GM23338 (cell line): ENCODE measurements at regions not wholly inside any gene's neighbourhood (a gene's known extent, or its start where the extent isn't known, plus 50 kb on each side); places are given as distances from the start of the nearest gene placed in this dataset.

Experiments used
- ATAC-seq: fragments of 200-7000 bp; cut with Tn5 transposase; 3 replicates; pipeline ENCODE4 v1.9.1; 2020
- DNase-seq: peaks from one replicate; pipeline ENCODE4 v3.0.0-alpha.2; 2015; ENCODE audit warnings: low spot score
- H2AFZ ChIP-seq: fragments of 200-600 bp; sonication (generic); 2 replicates; pipeline ENCODE4 v1.8.0; 2016; ENCODE audit warnings: antibody characterized with exemption, mild to moderate bottlenecking, moderate library complexity
- H3F3A ChIP-seq: fragments of 200-600 bp; sonication (generic); replicated peaks from 2 replicates; pipeline ENCODE4 v1.8.0; 2017; ENCODE audit warnings: antibody characterized with exemption, mixed run types, low read depth
- H3K27ac ChIP-seq: fragments of 200-600 bp; sonication (generic); 2 replicates; pipeline ENCODE4 v1.6.1; 2016; ENCODE audit warnings: low read depth
- H3K27me3 ChIP-seq: fragments of 200-600 bp; sonication (generic); 2 replicates; pipeline ENCODE4 v1.8.0; 2016; ENCODE audit warnings: mild to moderate bottlenecking, mixed run types, moderate library complexity; ENCODE audit not compliant: insufficient read depth
- H3K36me3 ChIP-seq: fragments of 200-600 bp; sonication (generic); 2 replicates; pipeline ENCODE4 v1.8.0; 2016; ENCODE audit warnings: mild to moderate bottlenecking; ENCODE audit not compliant: insufficient read depth
- H3K4me1 ChIP-seq: fragments of 200-600 bp; sonication (generic); 2 replicates; pipeline ENCODE4 v1.8.0; 2016; ENCODE audit warnings: mild to moderate bottlenecking, moderate library complexity; ENCODE audit not compliant: insufficient read depth
- H3K4me2 ChIP-seq: fragments of 200-600 bp; sonication (generic); 2 replicates; pipeline ENCODE4 v1.7.1; 2017; ENCODE audit warnings: mixed run types
- H3K4me3 ChIP-seq: fragments of 200-600 bp; sonication (generic); 2 replicates; pipeline ENCODE4 v1.6.1; 2016; ENCODE audit warnings: mixed run types
- H3K79me2 ChIP-seq: fragments of 200-600 bp; sonication (generic); replicated peaks from 2 replicates; pipeline ENCODE4 v1.8.0; 2017; ENCODE audit warnings: mild to moderate bottlenecking; ENCODE audit not compliant: insufficient read depth
- H3K9me2 ChIP-seq: fragments of 200-600 bp; sonication (generic); 2 replicates; pipeline ENCODE4 v1.8.0; 2017; ENCODE audit not compliant: insufficient read depth
- H4K20me1 ChIP-seq: fragments of 200-600 bp; sonication (generic); replicated peaks from 2 replicates; pipeline ENCODE4 v1.8.0; 2017; ENCODE audit warnings: mild to moderate bottlenecking; ENCODE audit not compliant: insufficient read depth
- H3K27ac Mint-ChIP-seq: 2 replicates; pipeline ENCODE4 v1.8.0; 2020; ENCODE audit warnings: inconsistent platforms, mild to moderate bottlenecking, moderate library complexity, mixed read lengths
- H3K27me3 Mint-ChIP-seq: 3 replicates; pipeline ENCODE4 v1.8.0; 2022; ENCODE audit warnings: low read depth, mild to moderate bottlenecking, moderate library complexity, mixed read lengths, inconsistent platforms; ENCODE audit not compliant: insufficient read depth, poor library complexity
- H3K36me3 Mint-ChIP-seq: 3 replicates; pipeline ENCODE4 v1.8.0; 2021; ENCODE audit warnings: low read depth, mild to moderate bottlenecking, inconsistent platforms, moderate library complexity, mixed read lengths
- H3K4me1 Mint-ChIP-seq: 3 replicates; pipeline ENCODE4 v1.8.0; 2020; ENCODE audit warnings: mild to moderate bottlenecking, inconsistent platforms, mixed read lengths
- H3K4me3 Mint-ChIP-seq: 3 replicates; pipeline ENCODE4 v1.8.0; 2021; ENCODE audit warnings: moderate library complexity, mild to moderate bottlenecking, inconsistent platforms, mixed read lengths
- H3K9me3 Mint-ChIP-seq: 3 replicates; pipeline ENCODE4 v1.8.0; 2020; ENCODE audit warnings: moderate library complexity, mild to moderate bottlenecking, inconsistent platforms, mixed read lengths
- CREB1 ChIP-seq: fragments of 250-450 bp; sonication (Bioruptor Pico); IDR thresholded peaks from 2 replicates; pipeline ENCODE4 v1.5.0; 2020; ENCODE audit warnings: low read depth, mild to moderate bottlenecking, moderate library complexity
- EZH2phosphoT487 ChIP-seq: fragments of 200-600 bp; sonication (generic); IDR thresholded peaks from one replicate; pipeline ENCODE4 v1.8.1; 2018; ENCODE audit warnings: antibody characterized with exemption; ENCODE audit not compliant: unreplicated experiment
- JUNB ChIP-seq: IDR thresholded peaks from one replicate; pipeline ENCODE4 v1.6.1; 2016; ENCODE audit warnings: antibody characterized with exemption; ENCODE audit not compliant: unreplicated experiment
- POLR2AphosphoS5 ChIP-seq: IDR thresholded peaks from 2 replicates; pipeline ENCODE4 v1.6.1; 2016; ENCODE audit warnings: antibody characterized with exemption, low read depth
- STAT1 ChIP-seq: IDR thresholded peaks from one replicate; pipeline ENCODE4 v1.6.1; 2016; ENCODE audit warnings: antibody characterized with exemption; ENCODE audit not compliant: unreplicated experiment
- ZNF114 ChIP-seq: fragments of 250-450 bp; sonication (Bioruptor Pico); IDR thresholded peaks from 2 replicates; pipeline ENCODE4 v1.5.0; 2020; ENCODE audit warnings: mild to moderate bottlenecking, moderate library complexity
- ZNF331 ChIP-seq: fragments of 250-450 bp; sonication (Bioruptor Pico); IDR thresholded peaks from 2 replicates; pipeline ENCODE4 v1.5.0; 2020; ENCODE audit warnings: low read depth, mild to moderate bottlenecking, moderate library complexity
- TF ChIP-seq, protein P1 (sequence below): IDR thresholded peaks from 2 replicates; pipeline ENCODE4 v1.6.1; 2016; ENCODE audit warnings: antibody characterized with exemption
- TF ChIP-seq, protein P2 (sequence below): fragments of 250-450 bp; sonication (Bioruptor Pico); IDR thresholded peaks from 2 replicates; pipeline ENCODE4 v1.5.0; 2020; ENCODE audit warnings: mild to moderate bottlenecking, moderate library complexity
- TF ChIP-seq, protein P3 (sequence below): IDR thresholded peaks from one replicate; pipeline ENCODE4 v1.6.1; 2018; ENCODE audit warnings: antibody characterized with exemption; ENCODE audit not compliant: unreplicated experiment
- TF ChIP-seq, protein P4 (sequence below), 2 experiments: fragments of 200-600 bp in 1 of 2; sonication (generic) in 1 of 2; conservative IDR thresholded peaks; 2 replicates each; pipeline versions ENCODE4 v1.5.1 to v1.6.1; 2016 to 2017; ENCODE audit warnings: antibody characterized with exemption in 2 of 2, low read depth in 2 of 2, mild to moderate bottlenecking in 2 of 2, moderate library complexity in 1 of 2

DNA sequence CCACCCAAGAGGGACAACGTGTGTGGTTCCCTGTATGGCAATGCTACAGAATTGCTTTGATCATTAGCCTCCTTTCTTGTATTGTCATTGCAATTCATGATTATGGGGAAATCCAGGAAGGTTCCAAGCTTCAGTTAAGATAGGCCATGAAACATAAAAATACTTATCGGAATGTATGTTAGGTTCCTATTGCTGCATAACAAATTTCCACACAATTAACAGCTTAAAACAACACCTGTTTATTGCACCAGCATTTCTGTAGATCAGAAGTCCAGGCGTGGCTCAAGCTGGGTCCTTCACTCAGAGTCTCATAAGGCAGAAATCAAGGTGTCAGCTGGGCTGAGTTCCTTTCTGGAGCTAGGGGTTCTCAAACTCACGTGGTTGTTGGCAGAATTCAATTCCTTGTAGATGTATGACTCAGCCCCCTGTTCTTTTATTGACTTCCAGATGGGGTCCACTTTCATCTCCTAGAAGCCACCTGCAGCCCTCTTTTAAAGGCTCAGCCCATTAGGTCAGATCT, 365.6 kb upstream of the TMPO start:
- no peak overlapping the region for H3K27ac ChIP-seq
- Mint-ChIP-seq H3K4me3 (no peak overlapping the region), H3K4me1 (peaks cover 9% of the 10 kb centered on the region), H3K27me3 (peaks cover 4% of the 10 kb centered on the region), H3K9me3 (no peaks in the 10 kb centered on the region; the same call in 2 of the 3 replicates), H3K27ac (no peak overlapping the region), H3K36me3 (no peaks in the 10 kb centered on the region)
- H2AFZ ChIP-seq: no peak overlapping the region
- ATAC-seq (no peak), DNase-seq (no peak)
- no peaks in the 10 kb centered on the region for H3K27me3 ChIP-seq
- H3K79me2 ChIP-seq: no peaks in the 10 kb centered on the region
- H3K4me1 ChIP-seq: peaks cover 12% of the 10 kb centered on the region
- TF ChIP-seq, protein P1, sequence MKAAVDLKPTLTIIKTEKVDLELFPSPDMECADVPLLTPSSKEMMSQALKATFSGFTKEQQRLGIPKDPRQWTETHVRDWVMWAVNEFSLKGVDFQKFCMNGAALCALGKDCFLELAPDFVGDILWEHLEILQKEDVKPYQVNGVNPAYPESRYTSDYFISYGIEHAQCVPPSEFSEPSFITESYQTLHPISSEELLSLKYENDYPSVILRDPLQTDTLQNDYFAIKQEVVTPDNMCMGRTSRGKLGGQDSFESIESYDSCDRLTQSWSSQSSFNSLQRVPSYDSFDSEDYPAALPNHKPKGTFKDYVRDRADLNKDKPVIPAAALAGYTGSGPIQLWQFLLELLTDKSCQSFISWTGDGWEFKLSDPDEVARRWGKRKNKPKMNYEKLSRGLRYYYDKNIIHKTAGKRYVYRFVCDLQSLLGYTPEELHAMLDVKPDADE: no peak
- TF ChIP-seq ZNF331 (CRISPR knock-in tag) (no peak), JUNB (no peak), POLR2AphosphoS5 (no peak), EZH2phosphoT487 (no peak), CREB1 (CRISPR knock-in tag) (no peak), STAT1 (no peak), ZNF114 (no peak)
- TF ChIP-seq, protein P2, sequence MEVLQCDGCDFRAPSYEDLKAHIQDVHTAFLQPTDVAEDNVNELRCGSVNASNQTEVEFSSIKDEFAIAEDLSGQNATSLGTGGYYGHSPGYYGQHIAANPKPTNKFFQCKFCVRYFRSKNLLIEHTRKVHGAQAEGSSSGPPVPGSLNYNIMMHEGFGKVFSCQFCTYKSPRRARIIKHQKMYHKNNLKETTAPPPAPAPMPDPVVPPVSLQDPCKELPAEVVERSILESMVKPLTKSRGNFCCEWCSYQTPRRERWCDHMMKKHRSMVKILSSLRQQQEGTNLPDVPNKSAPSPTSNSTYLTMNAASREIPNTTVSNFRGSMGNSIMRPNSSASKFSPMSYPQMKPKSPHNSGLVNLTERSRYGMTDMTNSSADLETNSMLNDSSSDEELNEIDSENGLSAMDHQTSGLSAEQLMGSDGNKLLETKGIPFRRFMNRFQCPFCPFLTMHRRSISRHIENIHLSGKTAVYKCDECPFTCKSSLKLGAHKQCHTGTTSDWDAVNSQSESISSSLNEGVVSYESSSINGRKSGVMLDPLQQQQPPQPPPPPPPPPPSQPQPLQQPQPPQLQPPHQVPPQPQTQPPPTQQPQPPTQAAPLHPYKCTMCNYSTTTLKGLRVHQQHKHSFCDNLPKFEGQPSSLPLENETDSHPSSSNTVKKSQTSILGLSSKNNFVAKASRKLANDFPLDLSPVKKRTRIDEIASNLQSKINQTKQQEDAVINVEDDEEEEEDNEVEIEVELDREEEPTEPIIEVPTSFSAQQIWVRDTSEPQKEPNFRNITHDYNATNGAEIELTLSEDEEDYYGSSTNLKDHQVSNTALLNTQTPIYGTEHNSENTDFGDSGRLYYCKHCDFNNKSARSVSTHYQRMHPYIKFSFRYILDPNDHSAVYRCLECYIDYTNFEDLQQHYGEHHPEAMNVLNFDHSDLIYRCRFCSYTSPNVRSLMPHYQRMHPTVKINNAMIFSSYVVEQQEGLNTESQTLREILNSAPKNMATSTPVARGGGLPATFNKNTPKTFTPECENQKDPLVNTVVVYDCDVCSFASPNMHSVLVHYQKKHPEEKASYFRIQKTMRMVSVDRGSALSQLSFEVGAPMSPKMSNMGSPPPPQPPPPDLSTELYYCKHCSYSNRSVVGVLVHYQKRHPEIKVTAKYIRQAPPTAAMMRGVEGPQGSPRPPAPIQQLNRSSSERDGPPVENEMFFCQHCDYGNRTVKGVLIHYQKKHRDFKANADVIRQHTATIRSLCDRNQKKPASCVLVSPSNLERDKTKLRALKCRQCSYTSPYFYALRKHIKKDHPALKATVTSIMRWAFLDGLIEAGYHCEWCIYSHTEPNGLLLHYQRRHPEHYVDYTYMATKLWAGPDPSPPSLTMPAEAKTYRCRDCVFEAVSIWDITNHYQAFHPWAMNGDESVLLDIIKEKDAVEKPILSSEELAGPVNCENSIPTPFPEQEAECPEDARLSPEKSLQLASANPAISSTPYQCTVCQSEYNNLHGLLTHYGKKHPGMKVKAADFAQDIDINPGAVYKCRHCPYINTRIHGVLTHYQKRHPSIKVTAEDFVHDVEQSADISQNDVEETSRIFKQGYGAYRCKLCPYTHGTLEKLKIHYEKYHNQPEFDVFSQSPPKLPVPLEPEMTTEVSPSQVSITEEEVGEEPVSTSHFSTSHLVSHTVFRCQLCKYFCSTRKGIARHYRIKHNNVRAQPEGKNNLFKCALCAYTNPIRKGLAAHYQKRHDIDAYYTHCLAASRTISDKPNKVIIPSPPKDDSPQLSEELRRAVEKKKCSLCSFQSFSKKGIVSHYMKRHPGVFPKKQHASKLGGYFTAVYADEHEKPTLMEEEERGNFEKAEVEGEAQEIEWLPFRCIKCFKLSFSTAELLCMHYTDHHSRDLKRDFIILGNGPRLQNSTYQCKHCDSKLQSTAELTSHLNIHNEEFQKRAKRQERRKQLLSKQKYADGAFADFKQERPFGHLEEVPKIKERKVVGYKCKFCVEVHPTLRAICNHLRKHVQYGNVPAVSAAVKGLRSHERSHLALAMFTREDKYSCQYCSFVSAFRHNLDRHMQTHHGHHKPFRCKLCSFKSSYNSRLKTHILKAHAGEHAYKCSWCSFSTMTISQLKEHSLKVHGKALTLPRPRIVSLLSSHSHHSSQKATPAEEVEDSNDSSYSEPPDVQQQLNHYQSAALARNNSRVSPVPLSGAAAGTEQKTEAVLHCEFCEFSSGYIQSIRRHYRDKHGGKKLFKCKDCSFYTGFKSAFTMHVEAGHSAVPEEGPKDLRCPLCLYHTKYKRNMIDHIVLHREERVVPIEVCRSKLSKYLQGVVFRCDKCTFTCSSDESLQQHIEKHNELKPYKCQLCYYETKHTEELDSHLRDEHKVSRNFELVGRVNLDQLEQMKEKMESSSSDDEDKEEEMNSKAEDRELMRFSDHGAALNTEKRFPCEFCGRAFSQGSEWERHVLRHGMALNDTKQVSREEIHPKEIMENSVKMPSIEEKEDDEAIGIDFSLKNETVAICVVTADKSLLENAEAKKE (CRISPR knock-in tag): no peak
- TF ChIP-seq, protein P3, sequence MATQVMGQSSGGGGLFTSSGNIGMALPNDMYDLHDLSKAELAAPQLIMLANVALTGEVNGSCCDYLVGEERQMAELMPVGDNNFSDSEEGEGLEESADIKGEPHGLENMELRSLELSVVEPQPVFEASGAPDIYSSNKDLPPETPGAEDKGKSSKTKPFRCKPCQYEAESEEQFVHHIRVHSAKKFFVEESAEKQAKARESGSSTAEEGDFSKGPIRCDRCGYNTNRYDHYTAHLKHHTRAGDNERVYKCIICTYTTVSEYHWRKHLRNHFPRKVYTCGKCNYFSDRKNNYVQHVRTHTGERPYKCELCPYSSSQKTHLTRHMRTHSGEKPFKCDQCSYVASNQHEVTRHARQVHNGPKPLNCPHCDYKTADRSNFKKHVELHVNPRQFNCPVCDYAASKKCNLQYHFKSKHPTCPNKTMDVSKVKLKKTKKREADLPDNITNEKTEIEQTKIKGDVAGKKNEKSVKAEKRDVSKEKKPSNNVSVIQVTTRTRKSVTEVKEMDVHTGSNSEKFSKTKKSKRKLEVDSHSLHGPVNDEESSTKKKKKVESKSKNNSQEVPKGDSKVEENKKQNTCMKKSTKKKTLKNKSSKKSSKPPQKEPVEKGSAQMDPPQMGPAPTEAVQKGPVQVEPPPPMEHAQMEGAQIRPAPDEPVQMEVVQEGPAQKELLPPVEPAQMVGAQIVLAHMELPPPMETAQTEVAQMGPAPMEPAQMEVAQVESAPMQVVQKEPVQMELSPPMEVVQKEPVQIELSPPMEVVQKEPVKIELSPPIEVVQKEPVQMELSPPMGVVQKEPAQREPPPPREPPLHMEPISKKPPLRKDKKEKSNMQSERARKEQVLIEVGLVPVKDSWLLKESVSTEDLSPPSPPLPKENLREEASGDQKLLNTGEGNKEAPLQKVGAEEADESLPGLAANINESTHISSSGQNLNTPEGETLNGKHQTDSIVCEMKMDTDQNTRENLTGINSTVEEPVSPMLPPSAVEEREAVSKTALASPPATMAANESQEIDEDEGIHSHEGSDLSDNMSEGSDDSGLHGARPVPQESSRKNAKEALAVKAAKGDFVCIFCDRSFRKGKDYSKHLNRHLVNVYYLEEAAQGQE: no peak
- TF ChIP-seq, protein P4, sequence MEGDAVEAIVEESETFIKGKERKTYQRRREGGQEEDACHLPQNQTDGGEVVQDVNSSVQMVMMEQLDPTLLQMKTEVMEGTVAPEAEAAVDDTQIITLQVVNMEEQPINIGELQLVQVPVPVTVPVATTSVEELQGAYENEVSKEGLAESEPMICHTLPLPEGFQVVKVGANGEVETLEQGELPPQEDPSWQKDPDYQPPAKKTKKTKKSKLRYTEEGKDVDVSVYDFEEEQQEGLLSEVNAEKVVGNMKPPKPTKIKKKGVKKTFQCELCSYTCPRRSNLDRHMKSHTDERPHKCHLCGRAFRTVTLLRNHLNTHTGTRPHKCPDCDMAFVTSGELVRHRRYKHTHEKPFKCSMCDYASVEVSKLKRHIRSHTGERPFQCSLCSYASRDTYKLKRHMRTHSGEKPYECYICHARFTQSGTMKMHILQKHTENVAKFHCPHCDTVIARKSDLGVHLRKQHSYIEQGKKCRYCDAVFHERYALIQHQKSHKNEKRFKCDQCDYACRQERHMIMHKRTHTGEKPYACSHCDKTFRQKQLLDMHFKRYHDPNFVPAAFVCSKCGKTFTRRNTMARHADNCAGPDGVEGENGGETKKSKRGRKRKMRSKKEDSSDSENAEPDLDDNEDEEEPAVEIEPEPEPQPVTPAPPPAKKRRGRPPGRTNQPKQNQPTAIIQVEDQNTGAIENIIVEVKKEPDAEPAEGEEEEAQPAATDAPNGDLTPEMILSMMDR (conservative IDR thresholded peaks at IDR 0.05; ENCODE audit: low read depth in 2 of 2): no peak
- no peaks in the 10 kb centered on the region for H3F3A ChIP-seq
- no peak overlapping the region for H3K4me2 ChIP-seq
- no peaks in the 10 kb centered on the region for H4K20me1 ChIP-seq
- H3K36me3 ChIP-seq: no peaks in the 10 kb centered on the region
- no peak overlapping the region for H3K4me3 ChIP-seq
- peaks cover 6% of the 10 kb centered on the region; the same call in 1 of the 2 replicates for H3K9me2 ChIP-seq
